Amygdala (tissue), 56 donors: ENCODE measurements at regions not wholly inside any gene's neighbourhood (a gene's known extent, or its start where the extent isn't known, plus 50 kb on each side); places are given as distances from the start of the nearest gene placed in this dataset.

ENCODE experiments used
- DNase-seq, 56 donors: peaks; one replicate each; lab custom pipeline; 2025; lab: John Stamatoyannopoulos, UW

DNA sequence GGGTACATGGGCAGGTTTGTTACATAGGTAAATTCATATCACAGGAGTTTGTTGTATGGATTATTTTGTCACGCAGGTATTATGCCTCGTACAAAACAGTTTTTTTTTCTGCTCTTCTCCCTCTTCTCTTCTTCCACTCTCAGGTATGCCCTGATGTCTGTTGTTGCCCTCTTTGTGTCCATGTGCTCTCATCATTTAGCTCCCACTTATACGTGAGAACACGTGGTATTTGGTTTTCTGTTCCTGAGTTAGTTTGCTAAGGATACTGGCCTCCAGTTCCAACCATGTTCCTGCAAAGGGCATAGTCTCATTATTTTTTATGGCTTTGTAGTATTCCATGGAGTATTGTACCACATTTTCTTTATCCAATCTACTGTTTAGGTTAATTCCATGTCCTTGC lies 65.7 kb downstream of the UNC5CL start:
- no peak for DNase-seq

- DNase-seq = no peak
Observed at GRCh38 chr6:40972814-40973213, 66.2 kb downstream of the UNC5CL start.

DNA sequence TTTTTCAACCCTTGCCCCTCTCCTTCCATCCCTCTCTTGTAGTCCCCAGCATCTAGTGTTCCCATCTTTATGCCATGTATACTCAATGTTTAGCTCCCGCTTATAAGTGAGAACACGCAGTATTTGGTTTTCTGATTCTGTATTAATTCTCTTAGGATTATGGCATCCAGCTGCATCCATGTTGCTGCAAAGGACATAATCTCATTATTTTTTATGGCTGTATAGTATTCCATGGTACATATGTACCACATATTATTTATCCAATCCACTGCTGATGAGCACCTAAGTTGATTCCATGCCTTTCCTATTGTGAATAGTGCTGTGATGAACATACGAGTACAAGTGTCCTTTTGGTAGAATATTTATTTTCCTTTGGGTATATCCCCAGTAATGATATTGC lies 66.8 kb downstream of the UNC5CL start:
- DNase-seq = no peak

DNA sequence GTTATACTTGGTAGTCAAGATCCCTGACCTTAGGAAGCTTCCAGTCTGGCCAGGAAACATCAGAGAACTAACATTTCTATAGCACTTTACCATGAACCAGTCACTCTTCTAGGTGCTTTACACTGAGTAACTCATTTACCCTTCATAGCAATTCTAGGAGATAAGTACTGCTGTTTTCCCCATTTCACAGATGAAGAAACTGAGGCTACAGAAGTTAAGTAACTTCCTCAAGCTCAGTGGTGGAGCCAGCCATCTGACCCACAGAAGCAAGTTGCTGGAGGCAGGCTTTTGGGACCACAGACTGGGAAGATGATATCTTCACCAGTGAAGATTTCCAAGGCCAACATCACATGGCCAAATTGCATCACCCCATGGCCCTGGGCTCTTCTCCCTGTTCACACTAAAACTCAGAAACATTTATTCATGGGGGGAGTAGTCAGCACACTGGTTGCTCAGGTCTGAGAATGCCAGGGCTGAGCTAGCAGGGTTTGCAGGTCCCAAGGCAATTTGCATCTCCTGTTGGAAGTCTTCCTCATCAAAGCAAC lies 70.3 kb downstream of the UNC5CL start:
- no peak for DNase-seq

DNA sequence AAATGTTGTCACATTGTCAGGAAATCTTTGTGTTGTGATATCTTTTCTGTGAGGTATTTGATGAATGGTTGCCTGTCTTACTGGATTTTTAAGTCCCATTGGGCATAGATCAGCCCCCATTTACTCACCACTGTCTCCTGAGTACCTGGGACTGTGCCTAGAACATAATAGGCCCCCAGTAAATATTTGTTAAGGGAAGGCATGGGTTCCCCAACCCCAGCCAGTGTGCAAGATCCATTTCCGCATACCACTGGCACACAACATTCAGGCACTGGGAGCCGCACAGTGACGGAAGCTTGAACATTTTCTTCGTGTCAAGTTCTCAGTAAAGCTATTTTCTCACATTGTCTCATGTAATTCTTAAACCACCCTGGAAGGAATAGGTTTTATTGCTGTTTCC lies 72.2 kb downstream of the UNC5CL start:
- DNase-seq = no peak

DNA sequence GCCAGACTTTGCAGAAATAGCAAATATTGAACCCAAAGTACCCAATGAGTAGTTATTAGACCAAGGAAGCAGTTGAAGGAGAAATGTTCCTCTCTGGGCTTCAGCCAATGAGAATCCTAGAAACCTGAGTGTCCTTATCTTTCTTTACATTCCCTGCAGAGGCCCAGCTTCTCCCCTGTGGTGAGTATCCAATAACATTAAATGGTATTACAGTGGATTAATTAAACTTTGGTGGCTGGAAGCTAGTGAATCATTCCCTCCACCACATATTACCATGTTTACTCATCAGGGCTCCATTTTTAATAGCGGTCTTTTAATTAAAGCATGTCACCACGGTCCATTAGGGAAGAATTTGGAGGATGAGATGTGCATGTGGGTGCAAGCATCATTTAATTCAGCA lies 74.0 kb downstream of the UNC5CL start:
- no peak for DNase-seq

DNA sequence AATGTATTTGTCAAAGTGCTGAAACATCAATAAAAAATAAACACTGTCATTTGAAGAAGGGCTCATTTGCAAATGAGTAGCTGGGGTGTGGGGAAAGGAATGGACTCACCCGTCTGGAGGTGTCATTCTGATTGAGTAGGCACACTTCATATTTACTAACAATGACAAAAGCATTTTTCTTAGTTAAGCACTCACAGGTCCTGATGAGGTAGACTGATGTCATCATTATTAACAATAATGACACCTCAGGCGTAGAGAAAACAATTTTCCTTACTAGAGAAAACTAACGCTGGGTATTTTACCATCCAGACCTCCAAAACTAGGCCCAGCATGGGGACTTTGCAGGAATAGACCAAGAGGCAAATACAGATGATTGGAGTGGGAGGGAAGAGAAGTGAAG lies 76.0 kb downstream of the UNC5CL start:
- no peak for DNase-seq

DNA sequence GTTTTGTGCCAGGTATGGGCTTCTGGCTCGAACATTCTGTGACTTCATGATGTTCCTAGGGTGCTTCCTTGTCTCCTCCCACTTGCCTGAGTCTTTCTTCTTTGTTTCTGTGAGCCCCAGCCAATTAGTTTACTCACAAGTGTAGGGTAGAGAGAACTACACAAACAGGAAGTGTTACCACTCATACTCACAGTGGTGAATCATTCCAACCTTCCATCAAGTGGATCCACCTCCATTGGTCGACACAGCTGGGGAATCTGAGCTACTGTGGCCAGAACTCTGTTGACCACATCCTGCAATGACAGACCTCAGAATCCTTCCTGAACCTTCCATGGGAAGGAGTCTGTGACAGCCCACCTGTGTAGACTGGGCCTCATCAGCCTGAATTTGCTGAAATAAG lies 76.8 kb downstream of the UNC5CL start:
- no peak for DNase-seq

DNA sequence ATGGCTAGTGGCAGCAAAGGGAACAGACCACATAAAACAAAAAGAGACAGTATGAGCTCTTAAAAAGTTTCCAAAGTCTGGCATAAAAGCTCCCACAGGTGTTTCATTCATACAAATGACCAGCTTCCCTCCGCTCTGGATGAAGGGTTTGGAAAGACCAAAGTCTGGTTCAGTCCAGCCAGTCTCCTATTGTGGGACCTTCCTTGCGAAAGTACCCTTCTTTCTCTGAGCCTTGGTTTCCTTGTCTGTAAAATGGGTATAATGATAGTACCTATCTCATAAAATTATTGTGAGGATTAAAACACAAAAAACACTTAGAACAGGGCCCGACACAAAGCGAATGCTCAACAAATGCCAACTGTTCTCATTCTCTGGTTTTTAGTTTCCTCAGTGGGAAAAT lies 77.2 kb downstream of the UNC5CL start:
- no peak for DNase-seq

DNA sequence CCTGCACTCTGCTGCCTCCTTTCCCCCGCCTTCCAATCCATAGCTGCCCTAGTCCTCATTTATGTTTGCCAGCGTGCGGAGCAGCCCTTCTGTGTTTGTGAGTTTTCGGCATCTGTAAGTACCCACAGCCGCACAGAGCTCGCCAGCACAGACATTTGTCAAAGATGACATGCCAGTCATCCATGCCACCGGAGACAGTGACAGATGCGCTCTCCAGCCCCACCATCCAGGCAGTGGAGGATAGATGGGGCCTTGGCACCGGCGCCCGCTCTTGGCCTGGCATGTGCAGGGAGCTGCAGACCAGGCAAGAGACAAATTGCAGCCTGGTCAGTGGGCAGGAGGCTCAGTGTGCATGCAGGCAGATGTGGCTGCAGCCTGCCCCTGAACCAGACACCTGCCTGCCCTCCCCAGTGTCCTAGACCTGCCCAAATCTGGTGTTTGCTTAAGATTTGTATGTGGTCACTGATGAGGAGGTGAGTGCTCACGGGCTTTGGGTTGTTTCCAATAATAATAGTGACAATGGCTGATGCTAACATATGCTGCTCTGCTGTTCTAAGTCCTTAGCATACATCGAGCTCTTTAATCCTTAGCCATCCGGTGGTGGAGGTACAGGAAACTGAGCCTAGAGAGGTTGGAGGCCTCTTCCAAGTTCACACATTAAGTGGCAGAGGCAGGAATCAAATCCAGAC lies 78.1 kb downstream of the UNC5CL start:
- DNase-seq = no peak

DNA sequence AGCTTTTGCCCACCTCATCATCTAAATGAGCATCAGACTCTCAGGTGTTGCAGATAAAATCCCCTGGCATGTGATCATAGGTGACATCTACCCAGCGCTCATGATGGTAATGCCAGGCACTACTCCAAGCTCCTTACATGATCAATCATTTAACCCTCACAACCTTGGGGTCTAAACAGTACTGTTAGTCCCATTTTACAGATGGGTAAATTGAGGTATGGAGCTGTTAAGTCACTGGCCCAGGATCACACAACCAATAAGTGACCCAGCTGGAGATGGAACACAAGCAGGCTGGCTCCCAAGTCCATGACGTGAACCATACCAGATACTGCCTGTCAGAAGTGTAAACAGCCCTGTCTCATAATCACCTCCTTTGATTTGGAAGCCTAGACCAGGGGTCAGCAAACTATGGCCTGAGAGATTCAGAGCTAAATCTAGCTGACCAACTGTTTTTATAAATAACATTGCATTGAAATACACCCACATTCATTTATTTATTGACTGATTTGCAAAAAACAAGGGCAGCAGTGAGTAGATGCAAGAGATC lies 79.2 kb downstream of the UNC5CL start:
- DNase-seq = no peak

DNA sequence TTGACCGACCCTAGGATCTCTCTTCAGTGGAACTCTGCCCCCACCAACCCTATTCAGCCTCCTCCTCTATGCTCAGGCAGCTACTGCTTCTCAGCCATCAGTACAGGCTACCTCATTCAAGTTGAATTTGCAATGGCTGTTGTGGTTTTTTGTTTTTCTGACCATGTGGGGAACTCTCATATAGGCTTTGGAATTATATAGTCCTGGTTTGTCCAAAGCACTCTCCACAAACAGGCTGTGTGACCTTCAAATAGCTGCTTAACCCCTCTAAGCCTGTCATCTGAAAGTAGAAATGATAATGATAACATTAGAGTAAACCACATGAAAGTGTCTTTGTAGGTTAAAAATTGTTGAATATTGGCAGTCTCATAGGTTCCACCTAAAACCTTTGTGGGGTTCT lies 80.3 kb downstream of the UNC5CL start:
- no peak for DNase-seq

DNA sequence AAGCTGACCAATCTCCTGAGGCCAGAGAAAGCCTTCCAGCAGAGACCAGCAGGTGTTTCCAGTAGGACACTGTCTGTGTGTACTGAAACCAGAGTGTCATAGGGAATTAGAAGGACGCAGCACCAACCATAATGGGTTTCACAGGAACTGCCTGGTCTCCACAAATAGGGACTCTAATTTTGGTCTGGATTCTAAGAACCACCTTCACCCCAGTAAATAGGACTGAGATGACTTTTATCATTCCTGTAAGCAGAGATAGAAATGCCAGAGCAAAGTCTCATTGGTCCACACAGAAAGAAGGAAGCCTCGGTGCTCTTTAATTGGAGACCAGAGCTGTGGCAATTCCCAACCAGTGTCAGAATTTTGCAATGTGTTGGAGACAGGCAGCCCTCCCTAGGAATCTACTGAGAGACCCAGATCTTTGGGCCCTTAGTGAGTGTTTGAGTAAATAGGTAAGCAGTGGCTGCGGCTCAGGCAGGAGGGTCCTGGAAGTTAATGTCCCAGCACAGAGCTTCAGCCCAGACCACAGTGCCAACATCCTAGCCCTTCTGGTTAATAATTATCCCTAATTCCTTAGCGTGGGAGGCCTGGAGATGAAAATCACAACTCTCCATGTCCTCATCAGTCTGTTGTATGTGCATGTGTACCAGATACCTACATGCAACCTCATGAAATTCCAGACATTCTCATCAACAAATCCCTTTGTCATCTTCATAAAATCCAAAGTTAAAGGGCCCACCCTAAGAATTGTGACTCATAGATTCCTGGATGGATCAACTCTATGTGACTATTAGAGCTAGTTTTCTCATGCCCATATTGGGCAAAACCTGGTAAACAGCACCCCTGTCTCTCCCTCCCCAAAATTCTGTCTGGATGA lies 81.2 kb downstream of the UNC5CL start:
- DNase-seq = no peak

- DNase-seq = no peak
Observed at GRCh38 chr6:40956936-40957335, 82.1 kb downstream of the UNC5CL start.

- DNase-seq = no peak
Observed at GRCh38 chr6:40955178-40955545, 83.9 kb downstream of the UNC5CL start.

DNA sequence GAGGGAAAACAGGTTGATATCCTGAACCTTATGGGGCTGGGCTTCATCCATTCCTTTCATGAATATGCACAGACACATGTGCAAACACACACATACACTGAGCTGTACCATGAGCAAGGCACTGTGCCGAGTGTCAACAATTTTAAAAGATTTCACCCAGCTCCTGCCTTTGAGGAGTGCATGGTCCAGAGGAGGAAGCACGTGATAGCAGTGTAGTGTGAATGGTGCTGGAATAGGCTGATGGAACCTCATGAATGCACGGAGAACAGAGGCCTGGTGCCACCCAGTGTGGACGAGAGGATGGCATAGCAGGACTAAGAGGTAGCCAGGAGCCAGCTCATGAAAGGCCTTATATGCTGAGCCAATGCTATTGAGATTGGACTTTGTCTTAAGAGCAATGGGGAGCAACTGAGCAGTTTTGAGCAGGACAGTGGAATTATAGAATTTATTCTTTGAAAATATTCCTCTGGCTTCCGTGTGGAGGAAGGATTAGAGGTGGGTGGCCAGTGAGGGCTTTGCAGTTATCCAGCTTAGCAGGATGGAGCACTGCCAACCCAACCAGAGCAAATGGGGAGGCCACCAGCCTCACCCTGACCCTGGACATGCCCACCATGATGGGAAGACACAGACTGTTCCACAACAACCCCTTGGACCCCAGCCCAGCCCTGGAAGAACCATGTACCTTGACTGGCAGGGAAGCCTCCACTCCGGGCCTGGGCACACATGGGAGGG lies 84.4 kb downstream of the UNC5CL start:
- DNase-seq = no peak

GRCh38 chr6:40953486-40953885 lies 85.5 kb downstream of the UNC5CL start:
- DNase-seq = no peak

GRCh38 chr6:40950986-40951698 lies 87.9 kb downstream of the UNC5CL start:
- DNase-seq = no peak

DNA sequence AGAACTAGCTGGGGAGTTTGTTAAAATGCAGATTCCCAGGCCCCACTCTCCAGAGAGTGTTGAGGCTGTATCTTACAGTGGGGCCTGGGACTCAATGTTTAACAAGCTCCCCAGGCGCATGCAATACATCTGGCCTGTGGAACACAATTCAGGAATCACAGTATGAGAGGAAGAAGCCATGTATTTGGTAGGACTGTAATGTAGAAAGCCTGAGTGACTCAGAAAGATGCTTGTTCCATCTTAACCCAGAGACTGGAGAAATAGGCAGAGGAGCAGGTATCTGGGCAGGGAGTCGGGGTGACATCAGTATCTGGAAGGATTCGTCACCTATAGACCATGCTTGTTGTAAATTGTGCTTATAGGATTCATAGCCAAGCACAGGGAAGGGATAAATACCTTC lies 90.5 kb downstream of the UNC5CL start:
- no peak for DNase-seq

DNA sequence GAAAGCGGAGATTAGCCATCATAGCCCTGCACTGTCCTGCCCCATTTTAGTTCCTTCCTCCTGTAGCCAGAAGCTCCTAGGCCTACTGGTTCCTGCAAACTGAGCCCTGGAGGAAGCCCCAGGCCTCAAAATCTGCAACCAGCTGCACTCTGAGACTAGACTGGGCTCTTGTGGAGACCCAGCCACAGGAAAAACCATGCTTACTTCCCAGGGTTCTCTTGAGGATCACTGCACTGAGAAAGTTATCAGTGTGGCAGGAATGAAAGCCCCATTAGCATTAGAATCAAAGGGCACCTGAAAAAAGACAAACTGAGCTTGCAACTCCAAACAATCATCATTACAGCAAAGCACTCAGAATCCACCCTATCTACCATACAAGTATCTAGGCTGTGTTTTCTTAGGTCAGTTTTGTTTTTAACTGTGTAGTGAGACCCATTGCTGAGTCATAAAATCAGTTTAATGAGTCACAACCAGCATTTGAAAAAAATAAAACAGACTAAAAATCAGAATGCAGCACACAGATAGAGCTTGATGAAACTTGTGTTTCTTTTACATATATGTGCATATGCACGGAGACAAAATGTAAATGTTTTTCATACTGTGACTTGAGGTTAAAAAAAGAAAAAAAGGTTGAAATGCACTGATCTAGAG lies 91.0 kb downstream of the UNC5CL start:
- DNase-seq = no peak
